T-helper 9 cell (primary cell): ENCODE measurements at regions not wholly inside any gene's neighbourhood (a gene's known extent, or its start where the extent isn't known, plus 50 kb on each side); places are given as distances from the start of the nearest gene placed in this dataset.
"Not testable (repeated sequence)": the region's sequence is repeated elsewhere in the genome, so short reads cannot be mapped to it uniquely, and the experiment has no call there.

Source experiments
- DNase-seq: peaks from one replicate; pipeline ENCODE4 v3.0.0-alpha.2; 2020

DNA sequence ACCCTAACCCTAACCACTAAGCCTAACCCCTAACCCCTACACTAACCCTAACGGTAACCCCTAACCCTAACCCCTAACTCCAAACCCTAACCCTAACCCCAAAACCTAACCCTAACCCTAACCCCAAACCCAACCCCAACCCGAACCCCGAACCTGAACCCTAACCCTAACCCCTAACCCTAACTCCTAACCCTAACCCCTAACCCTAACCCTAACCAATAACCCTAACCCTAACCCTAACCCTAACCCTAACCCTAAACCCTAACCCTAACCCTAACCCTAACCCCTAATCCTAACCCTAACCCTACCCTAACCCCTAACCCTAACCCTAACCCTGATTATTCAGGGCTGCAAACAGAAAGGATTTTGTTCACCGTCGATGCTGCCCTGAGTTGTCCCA is 144.6 kb upstream of the DUSP22 start:
- not testable (repeated sequence) for DNase-seq

DNA sequence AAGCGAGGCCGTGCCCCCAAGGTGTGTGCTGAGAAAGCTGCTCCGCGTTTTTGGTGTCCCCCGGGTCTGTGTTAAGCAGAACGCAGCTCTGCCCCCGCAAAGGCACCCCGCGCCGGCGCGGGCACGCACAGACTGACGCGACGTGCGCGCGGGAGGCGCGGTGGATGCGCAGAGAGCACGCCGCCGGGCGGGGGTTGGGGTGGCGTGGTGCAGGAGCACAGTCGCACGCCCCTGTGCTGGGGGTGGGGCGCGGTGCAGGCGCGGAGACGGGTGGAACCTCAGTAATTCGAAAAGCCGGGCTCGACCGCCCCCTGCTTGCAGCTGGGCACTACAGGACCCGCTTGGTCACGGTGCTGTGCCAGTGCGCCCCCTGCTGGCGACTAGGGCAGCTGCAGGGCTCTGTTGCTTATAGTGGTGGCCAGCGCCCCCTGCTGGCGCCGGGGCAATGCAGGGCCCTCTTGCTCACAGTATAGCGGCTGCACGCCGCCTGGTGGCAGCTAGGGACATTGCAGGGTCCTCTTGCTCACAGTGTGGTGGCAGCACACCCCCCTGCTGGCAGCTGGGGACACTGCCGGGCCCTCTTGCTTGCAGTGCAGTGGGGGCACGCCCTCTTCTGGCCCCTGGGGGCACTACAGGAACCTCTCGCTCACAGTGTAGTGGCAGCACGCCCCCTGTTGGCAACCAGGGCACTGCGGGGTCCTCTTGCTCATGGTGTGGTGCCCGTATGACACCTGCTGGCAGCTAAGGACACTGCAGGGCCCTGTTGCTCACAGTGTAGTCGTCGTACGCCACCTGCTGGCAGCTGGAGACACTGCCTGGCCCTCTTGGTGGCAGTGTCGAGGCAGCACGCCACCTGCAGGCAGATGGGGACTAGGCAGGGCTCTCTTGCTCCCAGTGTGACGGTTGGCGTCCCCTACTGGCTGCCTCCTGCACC is 144.0 kb upstream of the DUSP22 start:
- DNase-seq: peak; percentile 35

DNA sequence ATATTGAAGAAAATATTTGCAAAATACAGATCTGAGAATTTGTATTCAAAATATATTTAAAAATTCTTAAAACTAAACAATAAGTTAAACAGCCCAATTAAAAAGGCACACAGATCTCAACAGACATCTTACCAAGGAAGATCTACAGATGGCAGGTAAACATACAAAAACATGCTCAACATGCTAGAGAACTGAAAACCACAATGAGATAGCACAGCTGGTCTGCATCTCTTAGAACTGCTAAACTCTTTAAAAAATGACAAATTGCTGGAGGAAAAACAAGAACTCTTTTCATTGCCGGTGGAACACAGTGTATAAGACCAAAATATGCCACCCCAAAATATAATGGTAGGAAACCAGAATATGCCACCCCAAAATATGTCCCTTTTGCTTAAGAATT is 142.1 kb upstream of the DUSP22 start:
- not testable (repeated sequence) for DNase-seq

DNA sequence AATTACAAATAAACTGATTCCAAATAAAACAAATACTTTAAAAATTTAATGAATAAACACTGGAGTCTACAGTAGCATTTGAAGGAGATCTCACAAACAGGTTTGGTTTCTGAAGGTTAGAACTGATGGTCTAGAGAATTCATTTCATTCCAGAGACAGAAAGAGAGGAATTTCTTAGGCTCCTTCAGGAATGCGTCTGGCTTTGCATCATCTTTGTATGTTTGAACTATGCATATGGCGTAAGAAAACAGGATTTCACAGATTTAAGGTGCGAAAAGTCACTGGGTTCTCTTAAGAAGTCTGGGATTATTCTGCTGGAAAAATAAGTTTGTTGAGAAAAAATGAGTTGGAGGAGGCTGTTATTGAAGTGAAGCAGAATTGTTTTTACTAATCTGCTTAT is 139.9 kb upstream of the DUSP22 start:
- DNase-seq: not testable (repeated sequence)

DNA sequence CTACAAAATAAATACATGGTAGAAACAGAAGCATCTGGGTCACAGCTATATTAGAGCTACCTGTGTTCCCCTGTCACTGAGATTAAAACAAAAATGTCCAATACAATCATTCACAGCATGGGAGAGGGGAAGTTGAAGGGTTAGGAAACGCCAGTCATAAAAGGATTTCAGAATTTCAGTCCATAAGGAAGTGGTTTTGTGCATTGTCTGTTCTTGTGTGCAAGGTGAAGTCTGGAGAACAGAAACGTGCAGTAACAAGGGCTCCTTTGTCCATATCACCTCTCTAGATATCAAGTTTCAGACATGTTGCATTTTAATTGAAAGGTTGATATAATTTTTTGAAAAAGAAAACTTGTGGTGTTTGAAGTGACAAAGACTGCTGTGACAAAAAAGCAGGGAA is 139.3 kb upstream of the DUSP22 start:
- not testable (repeated sequence) for DNase-seq

DNA sequence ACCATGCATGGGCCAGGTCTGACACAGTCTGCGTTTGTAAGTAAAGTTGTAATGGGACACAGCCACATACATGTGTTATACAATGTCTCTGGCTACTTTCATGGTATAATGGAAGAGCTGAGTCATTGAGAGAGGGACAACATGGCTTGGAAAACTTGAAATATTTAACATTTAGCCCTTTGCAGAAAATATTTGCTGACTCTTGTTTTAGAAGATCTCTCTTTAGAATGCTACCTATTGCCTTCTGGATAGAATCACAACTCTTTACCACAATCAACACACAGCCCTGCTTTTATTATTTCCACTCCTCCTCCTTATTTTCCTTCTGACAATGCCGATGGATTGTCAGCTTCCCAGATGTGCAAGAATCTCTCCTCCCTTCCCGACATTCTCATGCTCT is 138.4 kb upstream of the DUSP22 start:
- DNase-seq: not testable (repeated sequence)

DNA sequence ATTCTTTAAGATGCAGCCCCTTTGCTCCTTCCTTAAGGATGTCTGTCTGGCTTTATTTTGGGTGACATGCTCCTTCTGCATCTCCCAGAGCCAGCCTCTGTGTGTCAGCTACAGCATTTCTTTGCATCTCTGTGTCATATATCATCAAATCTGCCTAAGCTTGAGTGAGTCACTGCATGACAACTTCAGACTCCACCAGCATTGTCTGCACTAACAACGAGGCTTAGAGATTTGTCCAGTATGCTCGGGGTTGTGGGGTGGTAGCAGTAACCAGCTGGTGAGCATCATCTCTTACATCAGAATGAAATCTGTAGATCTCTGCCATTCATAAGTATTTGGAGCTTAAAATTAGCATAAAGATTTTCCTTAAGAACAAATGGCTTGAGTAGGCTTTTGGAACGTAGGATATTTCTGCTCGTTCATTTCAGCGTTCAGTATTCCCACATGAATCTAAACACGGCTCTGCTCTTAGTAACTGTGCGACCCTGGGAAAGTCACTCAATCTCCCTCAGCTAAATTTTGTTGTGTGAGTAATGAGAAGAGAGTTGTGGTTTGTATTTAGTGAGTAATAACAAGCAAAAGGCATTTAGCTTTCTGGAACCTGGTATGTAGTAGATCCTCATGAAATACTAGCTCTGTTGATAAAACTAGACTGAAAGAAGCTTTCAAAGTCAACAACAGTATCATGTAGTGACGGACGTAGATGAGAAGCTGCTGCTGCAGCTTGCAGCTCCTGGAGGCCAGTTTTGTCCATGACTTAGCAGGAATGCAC is 137.8 kb upstream of the DUSP22 start:
- not testable (repeated sequence) for DNase-seq

DNA sequence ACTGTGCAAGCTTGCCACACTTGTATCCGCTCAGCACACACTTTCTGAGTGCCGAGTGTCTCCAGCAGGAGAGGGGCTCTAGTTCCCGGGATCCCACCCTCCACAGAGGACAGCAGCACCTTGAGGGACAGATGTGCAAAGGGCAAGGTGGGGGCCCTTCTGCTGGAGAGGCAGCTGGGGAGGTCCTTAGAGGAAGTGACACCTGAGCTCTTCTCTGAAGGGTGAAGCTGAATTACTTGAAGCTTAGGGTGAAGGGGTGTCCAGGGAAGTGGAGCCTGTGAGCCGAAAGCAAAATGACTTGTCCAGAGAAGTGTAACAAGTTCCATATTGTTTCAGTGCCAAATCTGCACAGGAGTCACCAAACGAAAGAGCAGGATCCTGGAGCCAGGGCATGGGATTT is 136.3 kb upstream of the DUSP22 start:
- no peak for DNase-seq

DNA sequence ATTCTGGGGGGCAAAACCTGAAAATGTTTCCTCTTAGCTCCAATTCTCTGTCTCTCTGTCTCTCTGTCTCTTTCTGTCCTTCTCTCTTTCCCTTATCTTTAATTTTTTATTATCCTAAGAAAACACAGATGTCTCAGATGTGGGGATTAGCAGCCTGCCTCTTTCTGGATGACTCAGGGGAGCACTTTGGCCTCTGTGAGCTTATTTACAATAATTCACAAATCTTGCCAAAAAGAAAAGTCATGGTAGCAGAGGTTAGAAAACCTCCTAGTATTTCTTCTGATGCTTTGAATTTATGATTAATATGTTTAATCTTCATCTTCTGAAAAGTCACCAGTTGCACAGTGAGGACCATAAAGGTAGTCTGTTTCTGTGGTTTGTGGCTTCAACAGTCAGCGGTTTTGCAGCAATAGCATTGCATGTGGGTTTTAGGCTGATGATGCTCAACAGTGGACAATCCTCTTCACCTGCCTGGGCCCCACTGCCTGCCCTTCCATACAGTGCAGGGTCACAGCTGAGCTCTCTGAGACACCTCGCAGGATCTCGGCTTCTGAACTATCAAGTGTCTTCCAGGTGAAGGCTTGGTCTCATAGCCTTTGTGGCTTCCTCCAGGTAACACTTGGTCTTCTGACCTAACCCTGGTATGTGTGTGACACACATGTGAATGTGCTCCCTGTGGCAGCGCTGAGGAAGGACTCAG is 135.7 kb upstream of the DUSP22 start:
- not testable (repeated sequence) for DNase-seq

DNA sequence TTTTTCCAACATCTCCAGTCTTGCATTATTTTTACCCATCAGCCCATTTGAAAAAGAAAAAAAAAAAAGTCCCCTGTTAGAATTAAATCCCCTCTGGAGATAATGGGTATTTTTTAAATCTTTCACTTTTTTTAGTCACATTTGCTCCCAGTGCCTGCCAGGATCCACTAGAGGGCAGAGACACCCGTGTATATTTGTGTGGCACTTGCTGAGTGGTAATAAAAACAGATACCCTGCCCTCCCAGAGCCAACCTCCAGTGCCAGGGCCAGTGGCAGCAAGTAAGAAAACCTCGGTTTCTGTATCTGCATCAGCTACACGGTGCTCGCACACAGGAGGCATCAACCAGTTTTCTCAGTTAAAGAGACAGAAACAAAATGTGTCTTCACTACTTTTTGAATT is 135.1 kb upstream of the DUSP22 start:
- not testable (repeated sequence) for DNase-seq

DNA sequence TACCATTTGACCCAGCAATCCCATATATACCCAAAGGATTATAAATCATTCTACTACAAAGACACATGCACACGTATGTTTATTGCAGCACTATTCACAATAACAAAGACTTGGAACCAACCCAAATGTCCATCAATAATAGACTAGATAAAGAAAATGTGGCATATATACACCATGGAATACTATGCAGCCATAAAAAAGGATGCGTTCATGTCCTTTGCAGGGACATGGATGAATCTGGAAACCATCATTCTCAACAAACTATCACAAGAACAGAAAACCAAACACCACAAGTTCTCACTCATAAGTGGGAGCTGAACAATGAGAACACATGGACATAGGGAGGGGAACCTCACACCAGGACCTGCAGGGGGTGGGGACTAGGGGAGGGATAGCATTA is 130.6 kb upstream of the DUSP22 start:
- not testable (repeated sequence) for DNase-seq

DNA sequence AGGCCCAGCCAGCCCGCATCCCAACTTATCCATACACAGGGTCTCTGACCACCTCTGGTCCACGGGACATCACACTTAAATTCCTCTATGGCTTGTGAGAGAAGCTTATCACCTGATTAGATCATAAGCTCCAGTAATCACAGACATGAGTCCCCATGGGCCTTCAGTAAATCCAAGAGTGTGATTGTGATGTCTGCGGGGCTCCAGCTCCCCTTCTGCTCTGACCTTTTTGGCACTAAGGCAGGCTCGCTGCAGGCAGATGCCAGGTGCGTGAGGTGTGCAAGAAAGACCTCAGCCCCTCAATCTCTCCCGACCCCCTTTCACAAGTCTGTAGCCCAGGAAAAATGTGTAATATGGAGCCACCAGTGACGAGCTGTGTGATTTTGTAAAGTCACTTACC is 127.6 kb upstream of the DUSP22 start:
- DNase-seq: no peak

DNA sequence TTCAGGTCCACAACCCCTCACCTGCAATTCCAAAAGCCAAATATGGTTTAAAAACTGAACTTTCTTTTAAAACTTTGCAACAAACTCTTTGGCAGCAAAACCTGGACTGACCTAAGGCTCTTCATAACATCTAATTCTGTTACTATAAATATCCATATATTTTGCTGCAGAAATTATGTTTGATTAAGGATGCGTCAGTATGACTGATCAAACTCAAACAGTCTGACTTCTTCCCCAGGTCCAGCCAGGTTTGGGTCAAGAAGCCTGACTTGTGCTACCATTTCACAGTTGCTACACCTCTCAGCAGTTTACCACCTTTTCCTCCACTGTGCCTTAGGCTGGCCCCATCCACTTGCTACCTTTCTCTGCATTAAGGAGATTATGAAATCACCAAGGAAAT is 127.0 kb upstream of the DUSP22 start:
- DNase-seq: no peak

DNA sequence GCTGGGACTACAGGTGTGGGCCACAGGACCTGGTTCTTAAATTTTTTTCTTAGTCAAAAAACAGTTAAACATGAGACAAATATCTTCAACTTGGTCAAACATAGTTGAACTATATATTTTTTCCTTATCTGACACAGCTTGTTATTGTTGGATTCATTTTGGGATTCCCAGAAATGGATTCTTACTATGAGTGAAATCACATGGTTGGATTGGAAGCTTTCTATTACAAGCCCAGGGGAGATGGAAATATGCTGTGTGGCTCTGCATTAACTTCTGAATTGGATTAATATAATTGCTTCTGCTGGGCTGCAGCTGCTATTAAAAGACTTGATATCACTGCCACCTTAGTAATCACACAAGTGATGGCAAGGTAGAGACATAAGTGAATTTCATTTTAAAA is 126.4 kb upstream of the DUSP22 start:
- DNase-seq: no peak

DNA sequence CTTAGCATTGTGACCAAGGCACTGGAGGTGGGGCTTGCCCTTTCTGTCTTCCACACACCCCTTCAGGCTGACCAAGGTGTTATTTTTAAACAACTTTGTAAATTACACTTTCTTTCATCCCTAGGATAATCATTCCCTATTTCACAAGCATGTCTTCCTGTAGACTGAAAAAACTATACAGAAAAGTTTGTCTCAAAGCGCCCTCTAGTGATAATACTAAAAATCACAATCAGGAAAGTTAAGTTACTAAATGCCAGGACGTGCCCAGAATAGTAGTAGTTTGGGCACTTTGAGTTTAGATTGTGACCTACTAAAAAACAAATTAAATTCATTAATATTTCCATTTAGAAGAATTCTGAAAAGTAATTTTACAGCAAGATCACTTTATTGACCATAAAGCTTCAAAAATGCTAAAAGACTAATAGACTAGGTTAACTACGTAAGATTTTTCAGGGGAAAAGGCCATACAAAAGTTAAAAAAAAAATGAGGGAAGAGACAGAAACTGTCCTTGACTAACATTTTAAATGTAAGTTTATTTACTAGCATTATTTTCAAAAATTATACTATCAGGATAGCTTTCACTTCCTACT is 123.3 kb upstream of the DUSP22 start:
- no peak for DNase-seq

DNA sequence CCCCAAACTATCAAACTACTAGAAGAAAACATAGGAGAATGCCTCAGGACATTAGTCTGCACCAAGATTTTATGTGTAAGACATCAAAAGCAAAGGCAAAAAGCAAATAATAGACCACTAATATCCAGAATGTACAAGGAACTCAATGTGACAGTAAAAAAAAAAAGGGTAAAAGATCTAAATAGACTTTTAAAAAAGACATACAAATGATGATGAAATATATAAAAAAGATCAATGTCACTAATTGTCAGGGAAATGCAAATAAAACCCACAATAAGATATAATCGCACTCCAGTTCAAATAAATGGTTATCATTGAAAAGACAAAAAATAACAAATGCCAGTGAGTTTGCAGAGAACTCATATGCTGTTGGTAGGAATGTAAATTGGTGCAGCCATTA is 118.3 kb upstream of the DUSP22 start:
- DNase-seq: no peak

DNA sequence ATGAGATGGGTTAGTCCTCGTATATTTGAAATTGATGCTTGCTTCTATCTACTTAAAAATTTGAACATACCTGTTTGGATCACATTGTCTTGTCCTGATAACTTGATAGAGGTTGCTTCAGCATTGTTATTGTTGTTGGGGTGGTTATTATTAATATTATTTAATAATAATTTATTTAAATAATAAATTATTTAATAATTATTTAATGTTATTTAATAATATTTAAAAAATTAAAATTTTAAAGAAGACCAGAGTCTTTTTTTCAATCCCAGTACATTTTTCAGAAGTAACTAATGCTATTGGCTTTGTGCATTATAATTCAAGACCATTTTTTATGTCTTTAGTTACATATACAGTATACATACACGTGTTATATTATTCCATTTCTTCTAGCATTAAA is 116.6 kb upstream of the DUSP22 start:
- no peak for DNase-seq

DNA sequence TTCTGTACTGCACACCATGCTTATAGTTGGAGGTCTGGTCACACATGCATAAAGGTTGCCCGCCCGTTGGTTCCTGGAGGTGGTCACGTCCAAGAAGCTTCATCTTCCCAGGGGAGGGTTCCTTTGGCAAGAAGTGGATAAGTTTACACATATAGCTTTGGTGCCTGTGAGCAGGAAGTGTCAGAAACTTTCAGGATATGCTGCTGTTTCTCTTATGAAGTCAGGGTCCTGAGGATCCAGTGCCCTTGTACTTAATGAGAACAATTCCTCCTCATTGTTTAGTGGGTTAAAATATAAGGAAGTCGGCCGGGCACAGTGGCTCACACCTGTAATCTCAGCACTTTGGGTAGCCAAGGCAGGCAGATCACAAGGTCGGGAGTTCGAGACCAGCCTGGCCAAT is 115.5 kb upstream of the DUSP22 start:
- DNase-seq: no peak

DNA sequence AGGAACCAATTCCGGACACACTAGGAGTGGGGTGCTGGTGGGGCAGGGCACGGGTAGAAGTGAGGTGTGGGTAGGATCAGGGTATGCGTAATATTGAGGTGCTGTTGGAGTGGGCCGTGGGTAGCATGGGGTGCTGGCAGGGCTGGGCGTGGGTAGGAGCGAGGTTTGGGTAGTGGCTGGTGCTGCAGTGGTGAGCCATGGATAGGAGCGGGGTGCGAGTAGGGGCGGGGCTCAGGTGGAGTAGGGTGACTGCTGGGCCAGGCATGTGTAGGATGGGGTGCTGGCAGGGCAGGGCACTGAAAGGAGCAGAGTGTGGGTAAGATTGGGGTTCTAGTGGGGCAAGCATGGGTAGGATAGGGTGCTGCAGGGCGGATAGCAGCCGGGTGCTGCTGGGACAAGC is 114.2 kb upstream of the DUSP22 start:
- DNase-seq: no peak

DNA sequence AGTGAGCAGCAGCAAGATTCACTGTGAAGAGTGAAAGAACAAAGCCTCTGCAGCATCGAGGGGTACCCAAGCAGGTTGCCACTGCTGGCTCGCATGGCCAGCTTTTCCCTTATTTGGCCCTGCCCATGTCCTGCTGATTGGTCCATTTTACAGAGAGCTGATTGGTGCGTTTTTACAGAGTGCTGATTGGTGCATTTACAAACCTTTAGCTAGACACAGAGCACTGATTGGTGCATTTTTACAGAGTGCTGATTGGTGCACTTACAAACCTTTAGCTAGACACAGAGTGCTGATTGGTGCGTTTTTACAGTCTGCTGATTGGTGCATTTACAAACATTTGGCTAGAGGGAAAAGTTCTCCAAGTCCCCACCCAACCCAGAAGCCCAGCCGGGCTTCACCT is 113.4 kb upstream of the DUSP22 start:
- DNase-seq: not testable (repeated sequence)

DNA sequence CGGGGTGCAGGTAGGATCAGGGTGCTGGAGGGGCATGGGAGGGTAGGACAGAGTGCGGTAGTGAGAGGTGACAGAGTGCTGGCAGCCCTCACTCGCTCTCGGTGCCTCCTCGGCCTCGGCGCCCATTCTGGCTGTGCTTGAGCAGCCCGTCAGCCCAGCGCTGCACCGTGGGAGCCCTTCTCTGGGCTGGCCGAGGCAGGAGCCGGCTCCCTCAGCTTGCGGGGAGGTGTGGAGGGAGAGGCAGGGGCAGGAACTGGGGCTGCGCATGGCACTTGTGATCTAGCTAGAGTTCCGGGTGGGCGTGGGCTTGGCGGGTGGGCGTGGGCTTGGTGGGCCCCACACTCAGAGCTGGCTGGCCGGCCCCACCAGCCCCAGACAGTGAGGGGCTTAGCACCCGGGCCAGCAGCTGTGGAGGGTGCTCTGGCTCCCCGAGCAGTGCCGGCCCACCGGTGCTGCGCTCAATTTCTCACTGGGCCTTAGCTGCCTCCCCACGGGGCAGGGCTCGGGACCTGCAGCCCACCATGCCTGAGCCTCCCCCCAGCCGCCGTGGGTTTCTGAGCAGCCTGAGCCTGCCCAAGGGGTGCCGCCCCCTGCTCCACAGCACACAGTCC is 112.8 kb upstream of the DUSP22 start:
- DNase-seq: no peak

DNA sequence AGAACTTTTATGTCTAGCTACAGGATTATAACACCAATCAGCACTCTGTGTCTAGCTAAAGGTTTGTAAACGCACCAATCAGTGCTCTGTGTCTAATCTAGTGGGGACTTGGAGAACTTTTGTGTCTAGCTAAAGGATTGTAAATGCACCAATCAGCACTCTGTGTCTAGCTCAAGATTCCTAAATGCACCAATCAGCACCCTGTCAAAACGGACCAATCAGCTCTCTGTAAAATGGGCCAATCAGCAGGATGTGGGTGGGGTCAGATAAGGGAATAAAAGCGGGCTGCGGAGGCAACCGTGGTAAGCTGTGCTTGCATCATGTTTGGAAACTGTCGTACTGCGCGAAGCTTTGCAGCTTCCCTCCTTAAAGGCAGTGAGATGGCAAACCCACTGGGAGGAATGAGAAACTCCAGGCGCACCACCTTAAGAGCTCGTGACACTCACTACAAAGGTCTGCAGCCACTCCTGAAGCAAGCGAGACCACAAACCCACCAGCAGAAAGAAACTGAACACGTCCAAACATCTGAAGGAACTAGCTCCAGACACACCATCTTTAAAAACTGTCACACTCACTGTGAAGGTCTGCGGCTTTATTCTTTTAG is 112.1 kb upstream of the DUSP22 start:
- DNase-seq: not testable (repeated sequence)
